GM19324 (cell line): ENCODE measurements at regions not wholly inside any gene's neighbourhood (a gene's known extent, or its start where the extent isn't known, plus 50 kb on each side); places are given as distances from the start of the nearest gene placed in this dataset.

Experiments
- ATAC-seq: cut with Tn5 transposase; IDR thresholded peaks from one replicate; pipeline ENCODE4 v1.9.1; 2021; ENCODE audit warnings: mild to moderate bottlenecking, moderate library complexity; ENCODE audit not compliant: unreplicated experiment, low FRiP score

- no peak for ATAC-seq
Observed at GRCh38 chr2:57111531-57111930, 927.7 kb downstream of the CCDC85A start.

GRCh38 chr2:57119141-57119540 is 927.5 kb upstream of the VRK2 start:
- no peak for ATAC-seq

GRCh38 chr2:57126410-57126809 is 920.2 kb upstream of the VRK2 start:
- no peak for ATAC-seq

DNA sequence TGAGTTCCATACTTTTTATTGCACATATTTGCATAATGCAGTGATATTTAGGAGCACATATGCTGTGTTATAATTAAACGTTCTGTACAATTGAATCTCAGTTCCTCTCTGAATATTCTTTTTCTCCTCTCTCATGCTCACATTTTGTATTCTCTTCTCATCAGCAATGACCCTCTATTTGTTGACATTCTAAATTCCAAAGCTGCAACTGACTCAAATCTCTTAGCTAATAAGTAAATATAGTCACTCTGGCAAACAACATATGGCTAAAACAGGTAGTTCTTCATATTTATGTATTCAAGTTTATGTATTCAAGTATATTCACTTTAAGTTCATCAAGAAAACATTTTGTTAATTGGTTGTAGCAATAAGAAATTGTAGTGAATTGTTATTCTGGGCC is 907.4 kb upstream of the VRK2 start:
- ATAC-seq = no peak

DNA sequence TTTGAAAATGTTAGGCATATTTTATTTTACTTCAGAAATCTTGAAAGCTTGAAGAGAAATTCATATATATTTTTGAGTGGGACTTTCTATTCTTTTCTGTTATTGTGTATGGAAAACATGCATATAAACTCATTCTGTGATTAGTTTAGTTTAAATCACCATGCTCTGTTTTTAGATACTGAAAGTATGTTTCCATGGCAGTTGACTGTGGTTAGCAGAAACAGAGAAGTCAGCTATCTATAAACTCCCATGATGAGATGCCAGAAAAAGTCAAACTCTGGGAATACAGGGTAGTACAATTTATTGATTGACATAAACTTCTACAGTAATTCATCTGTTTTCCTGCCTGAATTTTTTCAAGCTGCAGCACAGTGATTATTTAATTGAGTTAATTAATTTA is 905.3 kb upstream of the VRK2 start:
- no peak for ATAC-seq

DNA sequence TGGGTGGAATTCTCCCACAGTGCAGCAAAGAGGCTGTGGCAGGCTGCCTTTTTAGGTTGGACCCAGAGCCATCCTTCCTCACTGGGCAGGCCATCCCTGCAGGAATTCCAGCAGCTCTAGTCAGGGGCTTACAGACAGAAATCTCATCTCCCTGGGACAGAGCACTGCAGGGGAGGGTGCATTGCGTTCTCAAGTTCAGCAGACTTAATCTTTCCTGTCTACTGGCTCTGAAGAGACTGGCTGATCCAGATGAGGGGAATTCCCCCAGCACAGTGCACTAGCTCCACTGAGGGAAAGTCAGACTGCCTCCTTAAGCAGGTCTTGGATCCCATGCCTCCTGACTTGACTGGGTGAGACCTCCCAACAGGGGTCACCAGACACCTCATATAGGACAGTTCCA is 899.7 kb upstream of the VRK2 start:
- no peak for ATAC-seq

- no peak for ATAC-seq
Observed at GRCh38 chr2:57156231-57156924, 890.2 kb upstream of the VRK2 start.

DNA sequence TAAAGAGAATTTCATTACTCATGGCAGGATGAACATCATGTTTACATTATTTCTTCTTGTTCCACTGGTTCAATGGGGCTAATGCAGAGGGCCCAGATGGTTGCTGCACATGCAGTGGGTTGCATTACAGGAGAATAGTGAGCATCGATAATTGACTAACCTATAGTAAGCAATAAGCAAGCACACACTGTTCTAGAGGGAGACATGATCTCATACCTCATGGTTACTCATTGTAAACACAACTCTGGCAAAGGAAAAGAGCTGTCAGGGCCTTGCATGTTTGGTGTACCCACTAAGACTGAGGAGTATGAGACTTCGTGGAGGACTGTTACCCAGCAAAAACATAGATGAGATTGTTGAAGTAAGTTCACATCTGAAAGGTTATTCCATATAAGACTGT is 885.6 kb upstream of the VRK2 start:
- no peak for ATAC-seq

DNA sequence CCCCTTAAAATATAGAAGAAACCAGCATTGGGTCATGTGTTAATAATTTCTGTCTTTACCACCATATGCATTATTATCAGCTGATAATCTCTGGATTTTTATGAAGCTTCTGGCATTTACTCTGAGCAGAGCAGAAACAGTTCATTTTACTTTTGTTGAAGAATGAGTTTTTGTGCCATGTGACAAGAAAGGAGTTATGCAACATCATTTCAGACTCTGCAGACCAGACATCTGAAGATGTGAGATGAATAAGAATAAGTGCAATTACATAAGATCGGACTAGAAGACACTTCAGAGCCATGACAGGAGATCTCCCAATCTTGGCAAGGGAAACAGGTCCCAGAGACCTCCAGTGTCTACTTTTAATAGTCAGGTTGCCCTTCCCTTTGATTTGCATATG is 869.4 kb upstream of the VRK2 start:
- ATAC-seq = no peak

DNA sequence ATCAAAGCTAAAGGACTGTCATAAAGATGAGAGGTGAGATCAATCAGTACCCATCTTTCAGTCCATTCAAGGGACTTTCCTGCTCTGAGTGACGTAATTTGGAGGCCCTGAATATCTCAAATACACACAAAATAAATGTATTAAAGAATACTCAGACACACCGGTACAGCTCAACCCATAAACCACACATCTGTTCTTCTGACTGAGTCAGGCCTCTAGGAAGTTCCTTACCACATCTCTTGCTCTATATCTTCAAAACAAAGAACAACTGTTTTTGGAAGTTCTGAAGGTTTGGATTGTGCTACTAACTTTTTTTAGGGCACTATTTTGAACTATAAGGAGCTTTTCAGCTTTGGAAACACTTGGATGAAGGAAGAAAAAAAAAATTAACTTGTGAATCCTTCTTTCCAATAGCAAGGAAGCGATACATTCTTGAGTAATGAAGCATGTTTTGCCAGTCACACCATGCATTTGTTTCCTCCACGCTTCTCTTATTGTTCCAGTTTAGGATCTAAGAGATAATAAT is 866.5 kb upstream of the VRK2 start:
- no peak for ATAC-seq

DNA sequence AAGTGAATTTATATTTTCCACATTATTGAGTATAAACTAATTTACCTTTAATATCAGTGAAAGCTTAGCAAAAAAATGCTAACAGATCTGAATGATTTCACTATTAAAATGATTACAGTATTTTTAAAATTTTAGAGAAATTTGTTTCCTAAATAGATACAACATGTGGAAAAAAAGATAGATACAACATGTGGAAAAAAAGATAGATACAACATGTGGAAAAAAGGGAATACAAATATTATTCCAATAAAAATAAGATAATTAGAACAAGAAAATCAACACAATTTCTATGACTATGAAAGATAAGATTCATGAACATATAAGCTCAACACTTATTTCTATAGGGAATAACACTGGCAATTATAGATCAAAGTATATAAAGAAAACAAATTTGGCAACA is 865.9 kb upstream of the VRK2 start:
- ATAC-seq = no peak

DNA sequence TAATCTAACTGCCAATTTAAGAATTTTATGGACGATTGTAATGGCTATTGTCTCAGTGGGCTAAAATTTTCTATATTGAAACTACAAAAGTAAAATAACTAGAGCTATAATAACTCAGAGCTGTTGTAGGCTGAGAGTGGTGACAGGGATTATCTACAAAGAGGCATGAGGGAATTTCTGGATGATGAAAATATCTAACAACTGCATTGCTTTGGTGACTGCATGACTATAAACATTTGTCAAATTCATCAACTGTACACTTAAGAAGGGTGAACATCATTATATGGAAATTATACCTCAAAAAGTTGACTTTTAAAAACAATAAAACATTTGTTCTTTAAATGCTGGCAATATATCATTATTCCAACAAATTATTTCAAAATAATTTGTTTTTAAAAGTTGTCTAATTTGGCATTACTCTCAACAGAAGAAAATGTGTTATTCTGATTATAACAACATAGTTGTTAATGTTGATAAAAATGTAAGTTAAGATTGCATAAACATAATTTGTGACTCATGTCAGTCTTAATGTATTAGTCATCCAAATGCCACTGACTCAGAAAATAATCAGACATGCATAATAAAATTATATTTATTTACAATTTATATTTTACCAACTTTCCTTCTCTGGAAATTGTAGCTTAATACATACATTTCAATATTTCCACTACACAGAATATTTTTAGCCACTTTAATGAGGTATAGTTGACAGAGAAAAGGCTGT is 865.1 kb upstream of the VRK2 start:
- ATAC-seq = no peak

- no peak for ATAC-seq
Observed at GRCh38 chr2:57182916-57183315, 863.7 kb upstream of the VRK2 start.

GRCh38 chr2:57185568-57185967 is 861.0 kb upstream of the VRK2 start:
- no peak for ATAC-seq

GRCh38 chr2:57190007-57190406 is 856.6 kb upstream of the VRK2 start:
- ATAC-seq = no peak

- ATAC-seq = no peak
Observed at GRCh38 chr2:57199663-57200062, 846.9 kb upstream of the VRK2 start.

DNA sequence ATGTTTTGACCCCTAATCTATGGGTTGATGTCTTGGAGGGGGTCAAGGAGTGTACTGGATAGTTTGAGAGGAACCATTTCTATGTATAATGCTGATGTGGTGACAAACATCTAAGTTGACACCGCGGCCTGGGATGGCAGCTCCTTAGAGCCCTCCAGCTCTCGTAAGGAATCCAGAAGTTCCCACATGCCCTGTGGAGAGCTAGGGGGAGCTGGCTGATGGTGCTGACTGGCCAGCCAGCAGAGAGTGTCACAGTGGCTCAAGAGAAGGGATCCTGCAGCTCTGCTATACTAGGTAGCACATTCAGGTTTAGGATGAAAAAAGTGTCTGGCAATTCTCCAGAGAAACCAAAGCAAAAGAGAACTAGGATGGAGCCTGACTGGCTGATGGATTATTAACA is 842.2 kb upstream of the VRK2 start:
- ATAC-seq = no peak

DNA sequence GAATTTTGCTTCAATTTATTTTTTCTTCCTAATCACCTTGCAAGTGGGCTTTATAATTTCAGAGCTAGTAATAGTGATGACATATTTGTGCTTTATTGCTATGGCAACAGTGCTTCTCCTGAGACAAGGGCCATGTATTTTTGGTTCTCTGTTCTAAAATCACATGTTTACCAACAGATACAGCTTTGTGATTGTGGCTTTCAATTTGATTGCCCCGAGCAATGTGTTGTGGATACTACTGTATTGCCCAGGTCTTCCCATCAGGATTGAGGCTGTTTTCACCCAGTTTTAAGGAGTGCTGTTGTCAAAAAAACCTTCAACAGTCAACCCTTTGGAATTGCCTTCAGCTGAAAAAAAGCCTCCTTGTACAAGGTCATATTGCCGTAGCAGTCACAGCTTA is 841.4 kb upstream of the VRK2 start:
- ATAC-seq = no peak

DNA sequence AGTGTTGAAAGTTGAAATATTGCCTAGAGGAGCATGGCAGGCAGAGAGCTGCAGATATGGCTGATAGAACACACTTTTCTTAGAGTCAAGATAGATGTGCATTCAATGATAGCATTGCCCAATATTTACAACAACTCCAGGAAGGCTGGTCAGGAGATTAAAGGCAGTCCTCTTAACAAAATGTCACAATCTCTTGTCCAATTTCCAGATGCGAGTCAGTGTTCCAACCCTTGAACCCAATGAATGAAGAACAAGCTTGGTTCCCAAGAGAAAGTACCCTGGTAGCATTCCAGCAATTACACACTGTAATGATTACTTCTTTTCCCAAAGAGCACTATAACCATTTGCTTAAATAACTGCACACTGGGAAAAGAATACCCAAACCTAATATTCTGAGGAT is 839.4 kb upstream of the VRK2 start:
- no peak for ATAC-seq

DNA sequence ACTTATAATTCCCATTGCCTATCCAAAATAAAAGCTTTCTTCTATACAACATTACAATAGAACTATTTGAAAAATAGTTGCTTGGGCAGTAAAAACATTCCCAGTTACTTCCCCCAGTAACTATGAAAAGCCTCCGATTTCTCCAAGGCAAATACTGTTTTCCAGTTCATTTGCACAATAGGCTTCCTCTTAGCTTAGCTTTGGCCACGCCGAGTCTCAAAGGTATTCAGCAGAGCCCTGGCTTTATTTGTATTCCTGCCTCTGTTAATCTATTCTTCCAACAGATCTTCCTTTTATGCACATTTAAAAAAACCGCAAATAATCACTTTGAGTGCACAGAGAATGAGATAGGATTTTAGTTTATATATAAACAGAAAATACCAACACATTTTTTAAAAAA is 836.8 kb upstream of the VRK2 start:
- no peak for ATAC-seq

DNA sequence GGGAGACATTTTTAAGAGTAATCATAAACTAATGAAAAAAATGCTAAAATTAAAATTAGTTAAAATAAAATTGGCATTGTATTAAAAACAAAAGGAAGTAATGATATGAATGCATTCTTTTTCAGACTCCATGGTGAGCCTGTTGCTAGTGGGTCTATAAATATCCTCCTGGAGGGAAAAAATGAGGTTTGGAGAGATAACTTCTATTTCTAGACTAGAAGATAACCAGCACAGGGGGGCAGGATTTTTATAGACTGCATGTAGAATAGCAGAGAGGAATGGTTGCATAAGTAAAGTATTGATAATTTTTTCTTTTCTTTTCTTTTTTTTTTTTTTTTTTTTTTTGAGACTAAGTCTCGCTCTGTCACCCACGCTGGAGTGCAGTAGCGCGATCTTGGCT is 835.8 kb upstream of the VRK2 start:
- no peak for ATAC-seq

GRCh38 chr2:57217013-57217412 is 829.6 kb upstream of the VRK2 start:
- no peak for ATAC-seq
